ENCODE measurements at regions not wholly inside any gene's neighbourhood (a gene's known extent, or its start where the extent isn't known, plus 50 kb on each side); places are given as distances from the start of the nearest gene placed in this dataset.

GRCh38 chr3:44061268-44061667, 180.4 kb upstream of the TOPAZ1 start:
- H3K4me3 Mint-ChIP-seq = no peak overlapping the region
- DNase-seq (no peak), ATAC-seq (replicated peaks in 1 of 2) (no peak)
- no peak overlapping the region for H3K27ac Mint-ChIP-seq
- no peaks in the 10 kb centered on the region for H3K36me3 Mint-ChIP-seq (ENCODE audit: insufficient read depth in 2 of 2)
- peaks cover 37% of the 10 kb centered on the region for H3K4me1 Mint-ChIP-seq (ENCODE audit: low read depth)
- no peaks in the 10 kb centered on the region for H3K9me3 Mint-ChIP-seq
- H3K27me3 Mint-ChIP-seq (ENCODE audit: low read depth) = peaks cover 58% of the 10 kb centered on the region

GRCh38 chr3:44061961-44062360, 179.7 kb upstream of the TOPAZ1 start:
- H3K4me3 Mint-ChIP-seq = no peak overlapping the region

GRCh38 chr3:44065311-44066094, 176.2 kb upstream of the TOPAZ1 start:
- ATAC-seq (replicated peaks in 1 of 2) = no peak
- Mint-ChIP-seq H3K9me3 (no peaks in the 10 kb centered on the region), H3K4me3 (no peak overlapping the region), H3K36me3 (ENCODE audit: insufficient read depth in 2 of 2) (no peaks in the 10 kb centered on the region), H3K4me1 (ENCODE audit: low read depth) (peaks cover 18% of the 10 kb centered on the region), H3K27me3 (ENCODE audit: low read depth) (peaks cover 37% of the 10 kb centered on the region), H3K27ac (no peak overlapping the region)
- no peak for DNase-seq

More at GRCh38 chr3:44061961-44062360, 179.7 kb upstream of the TOPAZ1 start:
- Mint-ChIP-seq H3K36me3 (ENCODE audit: insufficient read depth in 2 of 2) (no peaks in the 10 kb centered on the region), H3K27ac (no peak overlapping the region), H3K27me3 (ENCODE audit: low read depth) (peaks cover 55% of the 10 kb centered on the region), H3K4me1 (ENCODE audit: low read depth) (peaks cover 37% of the 10 kb centered on the region), H3K9me3 (no peaks in the 10 kb centered on the region)
- ATAC-seq (replicated peaks in 1 of 2) (no peak), DNase-seq (no peak)

GRCh38 chr3:44066806-44067205, 174.9 kb upstream of the TOPAZ1 start:
- no peak overlapping the region for H3K27ac Mint-ChIP-seq
- DNase-seq = no peak
- H3K9me3 Mint-ChIP-seq = no peaks in the 10 kb centered on the region
- peaks cover 8% of the 10 kb centered on the region for H3K4me1 Mint-ChIP-seq (ENCODE audit: low read depth)
- no peak overlapping the region for H3K4me3 Mint-ChIP-seq
- H3K27me3 Mint-ChIP-seq (ENCODE audit: low read depth) = peaks cover 37% of the 10 kb centered on the region
- H3K36me3 Mint-ChIP-seq (ENCODE audit: insufficient read depth in 2 of 2) = no peaks in the 10 kb centered on the region
- ATAC-seq (replicated peaks in 1 of 2) = no peak

- H3K36me3 Mint-ChIP-seq (ENCODE audit: insufficient read depth in 2 of 2) = no peaks in the 10 kb centered on the region
- ATAC-seq (replicated peaks in 1 of 2) (no peak), DNase-seq (no peak)
- H3K4me1 Mint-ChIP-seq (ENCODE audit: low read depth) = peaks cover 8% of the 10 kb centered on the region
- H3K9me3 Mint-ChIP-seq = no peaks in the 10 kb centered on the region
- no peak overlapping the region for H3K27ac Mint-ChIP-seq
- H3K4me3 Mint-ChIP-seq = no peak overlapping the region
- peaks cover 37% of the 10 kb centered on the region for H3K27me3 Mint-ChIP-seq (ENCODE audit: low read depth)
Measured at GRCh38 chr3:44067431-44067830, 174.3 kb upstream of the TOPAZ1 start.

- H3K4me3 Mint-ChIP-seq = no peak overlapping the region
- no peak overlapping the region for H3K27ac Mint-ChIP-seq
- H3K4me1 Mint-ChIP-seq (ENCODE audit: low read depth) = peaks cover 8% of the 10 kb centered on the region
- H3K36me3 Mint-ChIP-seq (ENCODE audit: insufficient read depth in 2 of 2) = no peaks in the 10 kb centered on the region
- H3K27me3 Mint-ChIP-seq (ENCODE audit: low read depth) = peaks cover 24% of the 10 kb centered on the region
- no peak for ATAC-seq (replicated peaks in 1 of 2)
- H3K9me3 Mint-ChIP-seq = no peaks in the 10 kb centered on the region
- no peak for DNase-seq
Measured at GRCh38 chr3:44068753-44069152, 172.9 kb upstream of the TOPAZ1 start.

GRCh38 chr3:44069276-44069675, 172.4 kb upstream of the TOPAZ1 start:
- DNase-seq = no peak
- Mint-ChIP-seq H3K4me1 (ENCODE audit: low read depth) (peaks cover 8% of the 10 kb centered on the region), H3K36me3 (ENCODE audit: insufficient read depth in 2 of 2) (no peaks in the 10 kb centered on the region), H3K27me3 (ENCODE audit: low read depth) (peaks cover 19% of the 10 kb centered on the region), H3K27ac (no peak overlapping the region), H3K9me3 (no peaks in the 10 kb centered on the region), H3K4me3 (no peak overlapping the region)
- ATAC-seq (replicated peaks in 1 of 2) = peak; percentile 53 to 78

- Mint-ChIP-seq H3K4me1 (ENCODE audit: low read depth) (peaks cover 8% of the 10 kb centered on the region), H3K4me3 (no peak overlapping the region), H3K36me3 (ENCODE audit: insufficient read depth in 2 of 2) (no peaks in the 10 kb centered on the region), H3K9me3 (no peaks in the 10 kb centered on the region), H3K27me3 (ENCODE audit: low read depth) (peaks cover 23% of the 10 kb centered on the region), H3K27ac (no peak overlapping the region)
- DNase-seq (no peak), ATAC-seq (replicated peaks in 1 of 2) (no peak)
Measured at GRCh38 chr3:44070841-44071546, 170.7 kb upstream of the TOPAZ1 start.

GRCh38 chr3:44072601-44073540, 168.8 kb upstream of the TOPAZ1 start:
- Mint-ChIP-seq H3K4me1 (ENCODE audit: low read depth) (peaks cover 8% of the 10 kb centered on the region), H3K4me3 (no peak overlapping the region), H3K27me3 (ENCODE audit: low read depth) (peaks cover 23% of the 10 kb centered on the region), H3K27ac (no peak overlapping the region), H3K9me3 (no peaks in the 10 kb centered on the region), H3K36me3 (ENCODE audit: insufficient read depth in 2 of 2) (no peaks in the 10 kb centered on the region)
- no peak for ATAC-seq (replicated peaks in 1 of 2)
- no peak for DNase-seq

- ATAC-seq (replicated peaks in 1 of 2) = no peak
Measured at GRCh38 chr3:44074181-44074580, 167.5 kb upstream of the TOPAZ1 start.

GRCh38 chr3:44076221-44076829, 165.4 kb upstream of the TOPAZ1 start:
- Mint-ChIP-seq H3K4me1 (ENCODE audit: low read depth) (no peaks in the 10 kb centered on the region), H3K27ac (no peak overlapping the region)
- no peak for ATAC-seq (replicated peaks in 1 of 2)

More at GRCh38 chr3:44074181-44074580, 167.5 kb upstream of the TOPAZ1 start:
- no peaks in the 10 kb centered on the region for H3K9me3 Mint-ChIP-seq
- peaks cover 5% of the 10 kb centered on the region for H3K4me1 Mint-ChIP-seq (ENCODE audit: low read depth)
- no peak overlapping the region for H3K27ac Mint-ChIP-seq
- no peaks in the 10 kb centered on the region for H3K36me3 Mint-ChIP-seq (ENCODE audit: insufficient read depth in 2 of 2)
- DNase-seq = no peak
- peaks cover 15% of the 10 kb centered on the region for H3K27me3 Mint-ChIP-seq (ENCODE audit: low read depth)
- no peak overlapping the region for H3K4me3 Mint-ChIP-seq

GRCh38 chr3:44077267-44077666, 164.4 kb upstream of the TOPAZ1 start:
- DNase-seq = no peak
- H3K9me3 Mint-ChIP-seq = no peaks in the 10 kb centered on the region
- H3K4me3 Mint-ChIP-seq = no peak overlapping the region
- no peaks in the 10 kb centered on the region for H3K4me1 Mint-ChIP-seq (ENCODE audit: low read depth)
- H3K36me3 Mint-ChIP-seq (ENCODE audit: insufficient read depth in 2 of 2) = no peaks in the 10 kb centered on the region
- ATAC-seq (replicated peaks in 1 of 2) = no peak
- peaks cover 18% of the 10 kb centered on the region for H3K27me3 Mint-ChIP-seq (ENCODE audit: low read depth)
- H3K27ac Mint-ChIP-seq = no peak overlapping the region

More at GRCh38 chr3:44076221-44076829, 165.4 kb upstream of the TOPAZ1 start:
- no peaks in the 10 kb centered on the region for H3K36me3 Mint-ChIP-seq (ENCODE audit: insufficient read depth in 2 of 2)
- no peaks in the 10 kb centered on the region for H3K9me3 Mint-ChIP-seq
- no peak overlapping the region for H3K4me3 Mint-ChIP-seq
- DNase-seq = no peak
- H3K27me3 Mint-ChIP-seq (ENCODE audit: low read depth) = peaks cover 18% of the 10 kb centered on the region

Measured in activated T-cell treated with anti-CD3 and anti-CD28 coated beads, Interleukin-2, amount 50 U/mL, for 72 hours (primary cell).